Lung (tissue), 11 donors: ENCODE measurements at regions not wholly inside any gene's neighbourhood (a gene's known extent, or its start where the extent isn't known, plus 50 kb on each side); places are given as distances from the start of the nearest gene placed in this dataset.

Experiments
- ATAC-seq: fragments of 200-7000 bp; cut with Tn5 transposase; one replicate; pipeline ENCODE4 v1.9.1; 2020; ENCODE audit warnings: moderate number of reproducible peaks; ENCODE audit not compliant: insufficient read depth, low FRiP score
- DNase-seq, 3 donors: peaks; one replicate each; pipeline ENCODE4 v3.0.0-alpha.2; 2013 to 2017
- H3K27ac ChIP-seq, 2 donors: one replicate each; pipeline ENCODE4 v1.5.1; 2013; ENCODE audit warnings: mild to moderate bottlenecking in 2 of 2, moderate library complexity in 2 of 2, control low read depth in 1 of 2, inconsistent platforms in 1 of 2, low read depth in 1 of 2, low read length in 1 of 2
- H3K27me3 ChIP-seq, 3 donors: one replicate each; pipeline ENCODE4 v1.5.1; 2013; ENCODE audit warnings: low read length in 2 of 3; ENCODE audit not compliant: control insufficient read depth in 3 of 3, insufficient read depth in 3 of 3
- H3K36me3 ChIP-seq, 4 donors: one replicate each; pipeline ENCODE4 v1.5.1; 2013; ENCODE audit warnings: low read length in 4 of 4, mild to moderate bottlenecking in 1 of 4, moderate library complexity in 1 of 4; ENCODE audit not compliant: control insufficient read depth in 4 of 4, insufficient read depth in 4 of 4
- H3K4me1 ChIP-seq, 5 donors: one replicate each; pipeline ENCODE4 v1.5.1; 2013; ENCODE audit warnings: low read length in 5 of 5, mild to moderate bottlenecking in 2 of 5, moderate library complexity in 1 of 5; ENCODE audit not compliant: control insufficient read depth in 5 of 5, insufficient read depth in 5 of 5
- H3K4me3 ChIP-seq: one replicate; pipeline ENCODE4 v1.5.1; 2013; ENCODE audit warnings: mild to moderate bottlenecking, control low read depth, moderate library complexity
- H3K9ac ChIP-seq, 2 donors: one replicate each; pipeline ENCODE4 v1.5.1; 2013; ENCODE audit warnings: low read length in 2 of 2, control low read depth in 1 of 2; ENCODE audit not compliant: insufficient read depth in 1 of 2
- H3K9me3 ChIP-seq, 4 donors: one replicate each; pipeline ENCODE4 v1.5.1; 2013; ENCODE audit warnings: low read length in 3 of 4, mild to moderate bottlenecking in 1 of 4, moderate library complexity in 1 of 4; ENCODE audit not compliant: control insufficient read depth in 4 of 4, insufficient read depth in 3 of 4
- CTCF ChIP-seq: IDR thresholded peaks from 2 replicates; pipeline ENCODE4 v1.5.1; 2012; ENCODE audit warnings: mild to moderate bottlenecking; ENCODE audit errors: control extremely low read depth, extremely low read depth
- WGBS, 2 donors: extraction: QIAGEN DNeasy Blood & Tissue Kit; methylation state at CpG; one replicate each; pipeline ENCODE4 v1.1.7; 2013; 5-methylcytosine and 5-hydroxymethylcytosine counted together
- donor health status: control.
- donor health status: control.
- donor health status: Bipolar disorder and iron deficiency.
- donor health status: healthy.
- donor health status: DM: yes; HTN: yes; CAD: no.

GRCh38 chr11:38721586-38722315 is 2123.7 kb upstream of the RAG2 start:
- Histone ChIP-seq H3K4me1 (no peaks in the 10 kb centered on the region), H3K36me3 (no peaks in the 10 kb centered on the region), H3K27me3 (no peaks in the 10 kb centered on the region), H3K4me3 (no peak overlapping the region), H3K9me3 (no peaks in the 10 kb centered on the region), H3K9ac (no peak overlapping the region), H3K27ac (no peak overlapping the region)
- no peak for ATAC-seq
- no peak for TF ChIP-seq CTCF
- peak in 2 of 3 donors; percentile 46 to 66 for DNase-seq
- 53 to 55% methylated on average over 1 of the region's 1 CpG for WGBS, 2 donors

- H3K4me1 ChIP-seq, result no peaks in the 10 kb centered on the region
- no peaks in the 10 kb centered on the region for H3K9me3 ChIP-seq
- H3K9ac ChIP-seq, result no peak overlapping the region
- H3K36me3 ChIP-seq, result no peaks in the 10 kb centered on the region
- DNase-seq, result no peak
- H3K27me3 ChIP-seq, result no peaks in the 10 kb centered on the region
- H3K27ac ChIP-seq, result no peak overlapping the region
- H3K4me3 ChIP-seq, result no peak overlapping the region
- TF ChIP-seq CTCF, result no peak
- 47 to 57% methylated on average over 1 of the region's 1 CpG for WGBS, 2 donors
- no peak for ATAC-seq
Measured at GRCh38 chr11:38718659-38719058, 2120.6 kb upstream of the RAG2 start.

GRCh38 chr11:38718049-38718448 is 2120.0 kb upstream of the RAG2 start:
- H3K4me3 ChIP-seq, result no peak overlapping the region
- H3K27me3 ChIP-seq, result no peaks in the 10 kb centered on the region
- no peak for TF ChIP-seq CTCF
- no peak overlapping the region for H3K9ac ChIP-seq
- H3K9me3 ChIP-seq, result no peaks in the 10 kb centered on the region
- H3K27ac ChIP-seq, result no peak overlapping the region
- DNase-seq (no peak), ATAC-seq (no peak)
- no peaks in the 10 kb centered on the region for H3K36me3 ChIP-seq
- H3K4me1 ChIP-seq, result no peaks in the 10 kb centered on the region
- 62 to 71% methylated on average over 2 of the region's 2 CpGs for WGBS, 2 donors

- H3K4me1 ChIP-seq, result no peaks in the 10 kb centered on the region
- no peaks in the 10 kb centered on the region for H3K27me3 ChIP-seq
- H3K36me3 ChIP-seq, result no peaks in the 10 kb centered on the region
- ATAC-seq (no peak), DNase-seq (no peak)
- TF ChIP-seq CTCF, result no peak
- H3K9ac ChIP-seq, result no peak overlapping the region
- no peak overlapping the region for H3K27ac ChIP-seq
- no peak overlapping the region for H3K4me3 ChIP-seq
- H3K9me3 ChIP-seq, result no peaks in the 10 kb centered on the region
Measured at GRCh38 chr11:38711110-38711509, 2113.1 kb upstream of the RAG2 start.
